GM23338 (cell line): ENCODE measurements at regions not wholly inside any gene's neighbourhood (a gene's known extent, or its start where the extent isn't known, plus 50 kb on each side); places are given as distances from the start of the nearest gene placed in this dataset.
"Not testable (repeated sequence)": the region's sequence is repeated elsewhere in the genome, so short reads cannot be mapped to it uniquely, and the experiment has no call there.

Experiments
- ATAC-seq: fragments of 200-7000 bp; cut with Tn5 transposase; 3 replicates; pipeline ENCODE4 v1.9.1; 2020
- DNase-seq: peaks from one replicate; pipeline ENCODE4 v3.0.0-alpha.2; 2015; ENCODE audit warnings: low spot score
- H2AFZ ChIP-seq: fragments of 200-600 bp; sonication (generic); 2 replicates; pipeline ENCODE4 v1.8.0; 2016; ENCODE audit warnings: antibody characterized with exemption, mild to moderate bottlenecking, moderate library complexity
- H3F3A ChIP-seq: fragments of 200-600 bp; sonication (generic); replicated peaks from 2 replicates; pipeline ENCODE4 v1.8.0; 2017; ENCODE audit warnings: antibody characterized with exemption, mixed run types, low read depth
- H3K27ac ChIP-seq: fragments of 200-600 bp; sonication (generic); 2 replicates; pipeline ENCODE4 v1.6.1; 2016; ENCODE audit warnings: low read depth
- H3K27me3 ChIP-seq: fragments of 200-600 bp; sonication (generic); 2 replicates; pipeline ENCODE4 v1.8.0; 2016; ENCODE audit warnings: mild to moderate bottlenecking, mixed run types, moderate library complexity; ENCODE audit not compliant: insufficient read depth
- H3K36me3 ChIP-seq: fragments of 200-600 bp; sonication (generic); 2 replicates; pipeline ENCODE4 v1.8.0; 2016; ENCODE audit warnings: mild to moderate bottlenecking; ENCODE audit not compliant: insufficient read depth
- H3K4me1 ChIP-seq: fragments of 200-600 bp; sonication (generic); 2 replicates; pipeline ENCODE4 v1.8.0; 2016; ENCODE audit warnings: mild to moderate bottlenecking, moderate library complexity; ENCODE audit not compliant: insufficient read depth
- H3K4me2 ChIP-seq: fragments of 200-600 bp; sonication (generic); 2 replicates; pipeline ENCODE4 v1.7.1; 2017; ENCODE audit warnings: mixed run types
- H3K4me3 ChIP-seq: fragments of 200-600 bp; sonication (generic); 2 replicates; pipeline ENCODE4 v1.6.1; 2016; ENCODE audit warnings: mixed run types
- H3K79me2 ChIP-seq: fragments of 200-600 bp; sonication (generic); replicated peaks from 2 replicates; pipeline ENCODE4 v1.8.0; 2017; ENCODE audit warnings: mild to moderate bottlenecking; ENCODE audit not compliant: insufficient read depth
- H3K9me2 ChIP-seq: fragments of 200-600 bp; sonication (generic); 2 replicates; pipeline ENCODE4 v1.8.0; 2017; ENCODE audit not compliant: insufficient read depth
- H4K20me1 ChIP-seq: fragments of 200-600 bp; sonication (generic); replicated peaks from 2 replicates; pipeline ENCODE4 v1.8.0; 2017; ENCODE audit warnings: mild to moderate bottlenecking; ENCODE audit not compliant: insufficient read depth
- H3K27ac Mint-ChIP-seq: 2 replicates; pipeline ENCODE4 v1.8.0; 2020; ENCODE audit warnings: inconsistent platforms, mild to moderate bottlenecking, moderate library complexity, mixed read lengths
- H3K27me3 Mint-ChIP-seq: 3 replicates; pipeline ENCODE4 v1.8.0; 2022; ENCODE audit warnings: low read depth, mild to moderate bottlenecking, moderate library complexity, mixed read lengths, inconsistent platforms; ENCODE audit not compliant: insufficient read depth, poor library complexity
- H3K36me3 Mint-ChIP-seq: 3 replicates; pipeline ENCODE4 v1.8.0; 2021; ENCODE audit warnings: low read depth, mild to moderate bottlenecking, inconsistent platforms, moderate library complexity, mixed read lengths
- H3K4me1 Mint-ChIP-seq: 3 replicates; pipeline ENCODE4 v1.8.0; 2020; ENCODE audit warnings: mild to moderate bottlenecking, inconsistent platforms, mixed read lengths
- H3K4me3 Mint-ChIP-seq: 3 replicates; pipeline ENCODE4 v1.8.0; 2021; ENCODE audit warnings: moderate library complexity, mild to moderate bottlenecking, inconsistent platforms, mixed read lengths
- H3K9me3 Mint-ChIP-seq: 3 replicates; pipeline ENCODE4 v1.8.0; 2020; ENCODE audit warnings: moderate library complexity, mild to moderate bottlenecking, inconsistent platforms, mixed read lengths
- EZH2 ChIP-seq: fragments of 200-600 bp; sonication (generic); IDR thresholded peaks from one replicate; pipeline ENCODE4 v1.8.0; 2017; ENCODE audit warnings: antibody characterized with exemption, mild to moderate bottlenecking, low read depth; ENCODE audit not compliant: unreplicated experiment
- JUNB ChIP-seq: IDR thresholded peaks from one replicate; pipeline ENCODE4 v1.6.1; 2016; ENCODE audit warnings: antibody characterized with exemption; ENCODE audit not compliant: unreplicated experiment
- POLR2AphosphoS5 ChIP-seq: IDR thresholded peaks from 2 replicates; pipeline ENCODE4 v1.6.1; 2016; ENCODE audit warnings: antibody characterized with exemption, low read depth
- STAT1 ChIP-seq: IDR thresholded peaks from one replicate; pipeline ENCODE4 v1.6.1; 2016; ENCODE audit warnings: antibody characterized with exemption; ENCODE audit not compliant: unreplicated experiment
- ZNF114 ChIP-seq: fragments of 250-450 bp; sonication (Bioruptor Pico); IDR thresholded peaks from 2 replicates; pipeline ENCODE4 v1.5.0; 2020; ENCODE audit warnings: mild to moderate bottlenecking, moderate library complexity
- TF ChIP-seq, protein P1 (sequence below), 2 experiments: fragments of 200-600 bp in 1 of 2; sonication (generic) in 1 of 2; conservative IDR thresholded peaks; 2 replicates each; pipeline versions ENCODE4 v1.5.1 to v1.6.1; 2016 to 2017; ENCODE audit warnings: antibody characterized with exemption in 2 of 2, low read depth in 2 of 2, mild to moderate bottlenecking in 2 of 2, moderate library complexity in 1 of 2
- TF ChIP-seq, protein P2 (sequence below): IDR thresholded peaks from one replicate; pipeline ENCODE4 v1.6.1; 2018; ENCODE audit warnings: antibody characterized with exemption; ENCODE audit not compliant: unreplicated experiment
- TF ChIP-seq, protein P3 (sequence below): IDR thresholded peaks from 2 replicates; pipeline ENCODE4 v1.6.1; 2016; ENCODE audit warnings: antibody characterized with exemption

DNA sequence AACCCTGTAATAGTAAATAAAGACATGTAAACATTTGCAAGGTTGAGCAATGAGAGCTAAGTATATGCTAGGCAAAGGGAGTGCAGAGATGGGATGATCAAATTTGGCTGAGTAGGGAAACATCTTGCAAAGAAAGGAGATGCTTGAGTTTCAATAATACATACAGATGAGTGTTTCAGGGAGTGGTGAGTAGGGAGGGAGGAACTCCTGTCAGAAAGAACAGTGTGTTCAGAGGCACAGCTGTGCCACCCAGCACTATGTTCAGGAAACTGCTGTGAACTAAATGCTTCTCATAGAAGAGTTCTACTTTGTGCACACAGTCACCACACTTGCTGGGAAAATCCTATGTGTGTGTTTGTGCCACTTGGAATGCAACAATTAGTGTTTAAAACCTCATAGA, 1077.1 kb downstream of the UQCRFS1 start (continued):
- TF ChIP-seq, protein P1, sequence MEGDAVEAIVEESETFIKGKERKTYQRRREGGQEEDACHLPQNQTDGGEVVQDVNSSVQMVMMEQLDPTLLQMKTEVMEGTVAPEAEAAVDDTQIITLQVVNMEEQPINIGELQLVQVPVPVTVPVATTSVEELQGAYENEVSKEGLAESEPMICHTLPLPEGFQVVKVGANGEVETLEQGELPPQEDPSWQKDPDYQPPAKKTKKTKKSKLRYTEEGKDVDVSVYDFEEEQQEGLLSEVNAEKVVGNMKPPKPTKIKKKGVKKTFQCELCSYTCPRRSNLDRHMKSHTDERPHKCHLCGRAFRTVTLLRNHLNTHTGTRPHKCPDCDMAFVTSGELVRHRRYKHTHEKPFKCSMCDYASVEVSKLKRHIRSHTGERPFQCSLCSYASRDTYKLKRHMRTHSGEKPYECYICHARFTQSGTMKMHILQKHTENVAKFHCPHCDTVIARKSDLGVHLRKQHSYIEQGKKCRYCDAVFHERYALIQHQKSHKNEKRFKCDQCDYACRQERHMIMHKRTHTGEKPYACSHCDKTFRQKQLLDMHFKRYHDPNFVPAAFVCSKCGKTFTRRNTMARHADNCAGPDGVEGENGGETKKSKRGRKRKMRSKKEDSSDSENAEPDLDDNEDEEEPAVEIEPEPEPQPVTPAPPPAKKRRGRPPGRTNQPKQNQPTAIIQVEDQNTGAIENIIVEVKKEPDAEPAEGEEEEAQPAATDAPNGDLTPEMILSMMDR (conservative IDR thresholded peaks at IDR 0.05; ENCODE audit: low read depth in 2 of 2): no peak

DNA sequence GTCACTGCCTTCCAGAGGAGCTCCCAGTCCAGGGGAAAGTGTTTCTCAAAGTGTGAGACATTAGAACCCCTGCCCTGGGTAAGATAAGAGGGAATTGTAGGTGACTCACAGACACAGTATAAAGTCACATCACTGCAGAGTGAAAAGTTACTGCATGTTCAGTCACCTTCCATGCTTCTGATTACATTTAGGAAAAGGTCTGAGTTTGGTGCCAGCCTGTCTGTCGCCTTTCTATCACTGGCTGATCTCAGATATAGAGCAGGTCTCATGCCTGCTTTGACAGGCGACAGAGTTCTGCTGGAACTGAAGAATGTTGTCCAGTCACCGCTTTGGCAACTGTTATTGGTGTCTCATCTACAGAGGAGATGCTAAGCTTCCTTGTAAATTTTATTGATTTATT, 1078.6 kb downstream of the UQCRFS1 start:
- H3K9me2 ChIP-seq: no peaks in the 10 kb centered on the region
- ATAC-seq (no peak), DNase-seq (no peak)
- H3K79me2 ChIP-seq: no peaks in the 10 kb centered on the region
- no peaks in the 10 kb centered on the region for H3K36me3 Mint-ChIP-seq
- no peak overlapping the region for H3K4me2 ChIP-seq
- peaks cover 17% of the 10 kb centered on the region for H3K4me1 Mint-ChIP-seq
- no peak overlapping the region for H3K27ac ChIP-seq
- H4K20me1 ChIP-seq: no peaks in the 10 kb centered on the region
- no peaks in the 10 kb centered on the region for H3K4me1 ChIP-seq
- no peak overlapping the region for H3K27ac Mint-ChIP-seq
- no peak overlapping the region for H2AFZ ChIP-seq
- H3K4me3 Mint-ChIP-seq: no peak overlapping the region
- no peaks in the 10 kb centered on the region for H3K36me3 ChIP-seq
- H3K27me3 ChIP-seq: no peaks in the 10 kb centered on the region
- peaks cover 3% of the 10 kb centered on the region for H3K27me3 Mint-ChIP-seq
- no peak overlapping the region for H3K4me3 ChIP-seq
- H3F3A ChIP-seq: no peaks in the 10 kb centered on the region
- TF ChIP-seq, protein P1 (conservative IDR thresholded peaks at IDR 0.05; ENCODE audit: low read depth in 2 of 2): no peak
- no peak for TF ChIP-seq POLR2AphosphoS5
- TF ChIP-seq JUNB: no peak
- TF ChIP-seq ZNF114 (CRISPR knock-in tag): no peak
- TF ChIP-seq, protein P2, sequence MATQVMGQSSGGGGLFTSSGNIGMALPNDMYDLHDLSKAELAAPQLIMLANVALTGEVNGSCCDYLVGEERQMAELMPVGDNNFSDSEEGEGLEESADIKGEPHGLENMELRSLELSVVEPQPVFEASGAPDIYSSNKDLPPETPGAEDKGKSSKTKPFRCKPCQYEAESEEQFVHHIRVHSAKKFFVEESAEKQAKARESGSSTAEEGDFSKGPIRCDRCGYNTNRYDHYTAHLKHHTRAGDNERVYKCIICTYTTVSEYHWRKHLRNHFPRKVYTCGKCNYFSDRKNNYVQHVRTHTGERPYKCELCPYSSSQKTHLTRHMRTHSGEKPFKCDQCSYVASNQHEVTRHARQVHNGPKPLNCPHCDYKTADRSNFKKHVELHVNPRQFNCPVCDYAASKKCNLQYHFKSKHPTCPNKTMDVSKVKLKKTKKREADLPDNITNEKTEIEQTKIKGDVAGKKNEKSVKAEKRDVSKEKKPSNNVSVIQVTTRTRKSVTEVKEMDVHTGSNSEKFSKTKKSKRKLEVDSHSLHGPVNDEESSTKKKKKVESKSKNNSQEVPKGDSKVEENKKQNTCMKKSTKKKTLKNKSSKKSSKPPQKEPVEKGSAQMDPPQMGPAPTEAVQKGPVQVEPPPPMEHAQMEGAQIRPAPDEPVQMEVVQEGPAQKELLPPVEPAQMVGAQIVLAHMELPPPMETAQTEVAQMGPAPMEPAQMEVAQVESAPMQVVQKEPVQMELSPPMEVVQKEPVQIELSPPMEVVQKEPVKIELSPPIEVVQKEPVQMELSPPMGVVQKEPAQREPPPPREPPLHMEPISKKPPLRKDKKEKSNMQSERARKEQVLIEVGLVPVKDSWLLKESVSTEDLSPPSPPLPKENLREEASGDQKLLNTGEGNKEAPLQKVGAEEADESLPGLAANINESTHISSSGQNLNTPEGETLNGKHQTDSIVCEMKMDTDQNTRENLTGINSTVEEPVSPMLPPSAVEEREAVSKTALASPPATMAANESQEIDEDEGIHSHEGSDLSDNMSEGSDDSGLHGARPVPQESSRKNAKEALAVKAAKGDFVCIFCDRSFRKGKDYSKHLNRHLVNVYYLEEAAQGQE: no peak
- no peak for TF ChIP-seq EZH2
- TF ChIP-seq, protein P3, sequence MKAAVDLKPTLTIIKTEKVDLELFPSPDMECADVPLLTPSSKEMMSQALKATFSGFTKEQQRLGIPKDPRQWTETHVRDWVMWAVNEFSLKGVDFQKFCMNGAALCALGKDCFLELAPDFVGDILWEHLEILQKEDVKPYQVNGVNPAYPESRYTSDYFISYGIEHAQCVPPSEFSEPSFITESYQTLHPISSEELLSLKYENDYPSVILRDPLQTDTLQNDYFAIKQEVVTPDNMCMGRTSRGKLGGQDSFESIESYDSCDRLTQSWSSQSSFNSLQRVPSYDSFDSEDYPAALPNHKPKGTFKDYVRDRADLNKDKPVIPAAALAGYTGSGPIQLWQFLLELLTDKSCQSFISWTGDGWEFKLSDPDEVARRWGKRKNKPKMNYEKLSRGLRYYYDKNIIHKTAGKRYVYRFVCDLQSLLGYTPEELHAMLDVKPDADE: no peak
- TF ChIP-seq STAT1: no peak
- H3K9me3 Mint-ChIP-seq: no peaks in the 10 kb centered on the region; the same call in 2 of the 3 replicates

DNA sequence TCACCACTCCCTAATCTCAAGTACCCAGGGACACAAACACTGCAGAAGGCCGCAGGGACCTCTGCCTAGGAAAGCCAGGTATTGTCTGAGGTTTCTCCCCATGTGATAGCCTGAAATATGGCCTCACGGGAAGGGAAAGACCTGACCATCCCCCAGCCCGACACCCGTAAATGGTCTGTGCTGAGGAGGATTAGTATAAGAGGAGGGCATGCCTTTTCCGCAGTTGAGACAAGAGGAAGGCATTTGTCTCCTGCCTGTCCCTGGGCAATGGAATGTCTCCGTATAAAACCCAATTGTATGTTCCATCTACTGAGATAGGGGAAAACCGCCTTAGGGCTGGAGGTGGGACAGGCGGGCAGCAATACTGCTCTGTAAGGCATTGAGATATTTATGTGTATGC, 1082.1 kb downstream of the UQCRFS1 start:
- H2AFZ ChIP-seq, H3K27me3 Mint-ChIP-seq, H3K4me3 Mint-ChIP-seq, H3K4me3 ChIP-seq, H3K27me3 ChIP-seq, H3K79me2 ChIP-seq, DNase-seq, H3K36me3 Mint-ChIP-seq, H3K9me2 ChIP-seq, H3K9me3 Mint-ChIP-seq, ATAC-seq, H3K36me3 ChIP-seq, H3F3A ChIP-seq, H3K27ac Mint-ChIP-seq, H4K20me1 ChIP-seq, H3K27ac ChIP-seq, H3K4me2 ChIP-seq, H3K4me1 ChIP-seq: not testable (repeated sequence)
- H3K4me1 Mint-ChIP-seq: peaks cover 17% of the 10 kb centered on the region
